ENCODE measurements at regions not wholly inside any gene's neighbourhood (a gene's known extent, or its start where the extent isn't known, plus 50 kb on each side); places are given as distances from the start of the nearest gene placed in this dataset.
A peak's percentile ranks its signal among the peaks of the same experiment; 100 is the strongest.

GRCh38 chr5:88542786-88543185 lies 274.1 kb upstream of the TMEM161B start:
- Mint-ChIP-seq H3K9me3 (ENCODE audit: low read depth) (no peaks in the 10 kb centered on the region), H3K4me3 (no peak overlapping the region)

GRCh38 chr5:88540471-88541115 lies 271.9 kb upstream of the TMEM161B start:
- no peaks in the 10 kb centered on the region for H3K9me3 Mint-ChIP-seq (ENCODE audit: low read depth)
- no peaks in the 10 kb centered on the region for H3K36me3 Mint-ChIP-seq
- H3K4me3 Mint-ChIP-seq: no peak overlapping the region
- H3K27me3 Mint-ChIP-seq: peaks cover 18% of the 10 kb centered on the region
- H3K4me1 Mint-ChIP-seq (ENCODE audit: low read depth): no peaks in the 10 kb centered on the region
- H3K27ac Mint-ChIP-seq: no peak overlapping the region

More at GRCh38 chr5:88542786-88543185, 274.1 kb upstream of the TMEM161B start:
- H3K27me3 Mint-ChIP-seq: peaks cover 13% of the 10 kb centered on the region
- H3K27ac Mint-ChIP-seq: no peak overlapping the region
- H3K4me1 Mint-ChIP-seq (ENCODE audit: low read depth): no peaks in the 10 kb centered on the region
- no peaks in the 10 kb centered on the region for H3K36me3 Mint-ChIP-seq

GRCh38 chr5:88539693-88540365 lies 271.2 kb upstream of the TMEM161B start:
- peaks cover 18% of the 10 kb centered on the region for H3K27me3 Mint-ChIP-seq
- no peaks in the 10 kb centered on the region for H3K9me3 Mint-ChIP-seq (ENCODE audit: low read depth)
- H3K36me3 Mint-ChIP-seq: no peaks in the 10 kb centered on the region
- H3K4me3 Mint-ChIP-seq: no peak overlapping the region
- H3K27ac Mint-ChIP-seq: no peak overlapping the region
- H3K4me1 Mint-ChIP-seq (ENCODE audit: low read depth): no peaks in the 10 kb centered on the region

- H3K9me3 Mint-ChIP-seq (ENCODE audit: low read depth): no peaks in the 10 kb centered on the region
- no peaks in the 10 kb centered on the region for H3K36me3 Mint-ChIP-seq
- no peak overlapping the region for H3K27ac Mint-ChIP-seq
- H3K4me3 Mint-ChIP-seq: no peak overlapping the region
- H3K27me3 Mint-ChIP-seq: peaks cover 13% of the 10 kb centered on the region
- no peaks in the 10 kb centered on the region for H3K4me1 Mint-ChIP-seq (ENCODE audit: low read depth)
These were observed 270.4 kb upstream of the TMEM161B start for GRCh38 chr5:88539026-88539425.

- H3K27me3 Mint-ChIP-seq: peaks cover 25% of the 10 kb centered on the region
- H3K4me1 Mint-ChIP-seq (ENCODE audit: low read depth): no peaks in the 10 kb centered on the region
- H3K27ac Mint-ChIP-seq: no peak overlapping the region
- no peaks in the 10 kb centered on the region for H3K9me3 Mint-ChIP-seq (ENCODE audit: low read depth)
- no peaks in the 10 kb centered on the region for H3K36me3 Mint-ChIP-seq
- H3K4me3 Mint-ChIP-seq: no peak overlapping the region
These were observed 267.5 kb upstream of the TMEM161B start for GRCh38 chr5:88536146-88536545.

- Mint-ChIP-seq H3K27me3 (peaks cover 8% of the 10 kb centered on the region), H3K27ac (no peak overlapping the region)
These were observed 256.3 kb upstream of the TMEM161B start for GRCh38 chr5:88524941-88525340.

GRCh38 chr5:88519066-88519465 lies 250.4 kb upstream of the TMEM161B start:
- Mint-ChIP-seq H3K36me3 (no peaks in the 10 kb centered on the region), H3K4me1 (ENCODE audit: low read depth) (no peaks in the 10 kb centered on the region), H3K9me3 (ENCODE audit: low read depth) (no peaks in the 10 kb centered on the region), H3K27ac (no peak overlapping the region), H3K4me3 (no peak overlapping the region), H3K27me3 (peaks cover 6% of the 10 kb centered on the region)

More at GRCh38 chr5:88524941-88525340, 256.3 kb upstream of the TMEM161B start:
- H3K4me1 Mint-ChIP-seq (ENCODE audit: low read depth): no peaks in the 10 kb centered on the region
- no peaks in the 10 kb centered on the region for H3K36me3 Mint-ChIP-seq
- no peaks in the 10 kb centered on the region for H3K9me3 Mint-ChIP-seq (ENCODE audit: low read depth)
- no peak overlapping the region for H3K4me3 Mint-ChIP-seq

- H3K9me3 Mint-ChIP-seq (ENCODE audit: low read depth): no peaks in the 10 kb centered on the region
- no peaks in the 10 kb centered on the region for H3K36me3 Mint-ChIP-seq
- no peak overlapping the region for H3K27ac Mint-ChIP-seq
- H3K27me3 Mint-ChIP-seq: peaks cover 9% of the 10 kb centered on the region
- no peaks in the 10 kb centered on the region for H3K4me1 Mint-ChIP-seq (ENCODE audit: low read depth)
- H3K4me3 Mint-ChIP-seq: no peak overlapping the region
These were observed 249.7 kb upstream of the TMEM161B start for GRCh38 chr5:88518131-88519016.

- Mint-ChIP-seq H3K27me3 (peaks cover 6% of the 10 kb centered on the region), H3K4me1 (ENCODE audit: low read depth) (no peaks in the 10 kb centered on the region), H3K9me3 (ENCODE audit: low read depth) (no peaks in the 10 kb centered on the region), H3K27ac (no peak overlapping the region), H3K4me3 (no peak overlapping the region), H3K36me3 (no peaks in the 10 kb centered on the region)
These were observed 247.5 kb upstream of the TMEM161B start for GRCh38 chr5:88515881-88516819.

- Mint-ChIP-seq H3K4me3 (no peak overlapping the region), H3K27ac (no peak overlapping the region), H3K9me3 (ENCODE audit: low read depth) (no peaks in the 10 kb centered on the region), H3K36me3 (no peaks in the 10 kb centered on the region), H3K27me3 (peaks cover 5% of the 10 kb centered on the region), H3K4me1 (ENCODE audit: low read depth) (no peaks in the 10 kb centered on the region)
These were observed 246.4 kb upstream of the TMEM161B start for GRCh38 chr5:88515068-88515467.

- no peak overlapping the region for H3K4me3 Mint-ChIP-seq
- H3K27ac Mint-ChIP-seq: no peak overlapping the region
- peaks cover 6% of the 10 kb centered on the region for H3K27me3 Mint-ChIP-seq
- no peaks in the 10 kb centered on the region for H3K36me3 Mint-ChIP-seq
- H3K4me1 Mint-ChIP-seq (ENCODE audit: low read depth): no peaks in the 10 kb centered on the region
- no peaks in the 10 kb centered on the region for H3K9me3 Mint-ChIP-seq (ENCODE audit: low read depth)
These were observed 240.8 kb upstream of the TMEM161B start for GRCh38 chr5:88509403-88509802.

- H3K36me3 Mint-ChIP-seq: no peaks in the 10 kb centered on the region
- H3K27me3 Mint-ChIP-seq: peaks cover 2% of the 10 kb centered on the region
- peaks cover 9% of the 10 kb centered on the region for H3K4me1 Mint-ChIP-seq (ENCODE audit: low read depth)
- H3K27ac Mint-ChIP-seq: no peak overlapping the region
- H3K4me3 Mint-ChIP-seq: no peak overlapping the region
- no peaks in the 10 kb centered on the region for H3K9me3 Mint-ChIP-seq (ENCODE audit: low read depth)
These were observed 238.6 kb upstream of the TMEM161B start for GRCh38 chr5:88507261-88507660.

GRCh38 chr5:88503406-88503805 lies 234.8 kb upstream of the TMEM161B start:
- Mint-ChIP-seq H3K4me1 (ENCODE audit: low read depth) (peaks cover 18% of the 10 kb centered on the region), H3K9me3 (ENCODE audit: low read depth) (no peaks in the 10 kb centered on the region), H3K36me3 (no peaks in the 10 kb centered on the region), H3K4me3 (peak overlapping the region; percentile 94), H3K27me3 (peaks cover 2% of the 10 kb centered on the region), H3K27ac (no peak overlapping the region)

GRCh38 chr5:88503041-88503345 lies 234.3 kb upstream of the TMEM161B start:
- Mint-ChIP-seq H3K9me3 (ENCODE audit: low read depth) (no peaks in the 10 kb centered on the region), H3K27me3 (peaks cover 5% of the 10 kb centered on the region), H3K27ac (peak overlapping the region; percentile 88), H3K4me1 (ENCODE audit: low read depth) (peaks cover 18% of the 10 kb centered on the region), H3K4me3 (peak overlapping the region; percentile 94), H3K36me3 (no peaks in the 10 kb centered on the region)

All from activated naive CD8-positive, alpha-beta T cell (primary cell).